H1 (cell line): ENCODE measurements at regions not wholly inside any gene's neighbourhood (a gene's known extent, or its start where the extent isn't known, plus 50 kb on each side); places are given as distances from the start of the nearest gene placed in this dataset.
"Not testable (repeated sequence)": the region's sequence is repeated elsewhere in the genome, so short reads cannot be mapped to it uniquely, and the experiment has no call there.

Experiments used
- CTCF ChIA-PET: fragments of 300-600 bp; sonication (Branson Sonifier 250); formaldehyde crosslinking; loops from one replicate; lab custom pipeline; 2021; ENCODE audit not compliant: partially characterized antibody; lab: Charles Lee
- POLR2A ChIA-PET: fragments of 300-600 bp; sonication (Branson Sonifier 250); formaldehyde crosslinking; loops from one replicate; lab custom pipeline; 2021; ENCODE audit warnings: inconsistent platforms; ENCODE audit not compliant: partially characterized antibody; lab: Charles Lee
- DNase-seq, 2 experiments: peaks; one replicate each; pipeline versions ENCODE4 v3.0.0 to v3.0.0-alpha.2; 2010 to 2022; ENCODE audit warnings: low spot score in 2 of 2, low read depth in 1 of 2, mixed read lengths in 1 of 2
- FAIRE-seq: peaks from 2 replicates; lab custom pipeline; 2011; peaks lifted over from hg19 to GRCh38; lab: Jason Lieb, UNC
- H2AFZ ChIP-seq: 2 replicates; pipeline ENCODE4 v1.8.1; 2012; ENCODE audit warnings: low read length, inconsistent platforms
- H2AK5ac ChIP-seq: 2 replicates; pipeline ENCODE4 v1.6.1; 2013; ENCODE audit warnings: low read depth, low read length
- H2BK120ac ChIP-seq: replicated peaks from 2 replicates; pipeline ENCODE3; 2013; ENCODE audit warnings: low read depth, low read length, inconsistent platforms
- H2BK12ac ChIP-seq: 2 replicates; pipeline ENCODE4 v1.6.1; 2013; ENCODE audit warnings: low read depth, low read length
- H2BK15ac ChIP-seq: 2 replicates; pipeline ENCODE4 v1.6.1; 2013; ENCODE audit warnings: low read length
- H2BK20ac ChIP-seq: 2 replicates; pipeline ENCODE4 v1.6.1; 2013; ENCODE audit warnings: low read length
- H2BK5ac ChIP-seq: 2 replicates; pipeline ENCODE4 v1.6.1; 2013; ENCODE audit warnings: low read depth, low read length
- H3K14ac ChIP-seq: 2 replicates; pipeline ENCODE4 v1.6.1; 2013; ENCODE audit warnings: inconsistent platforms; ENCODE audit not compliant: insufficient read length
- H3K18ac ChIP-seq: 2 replicates; pipeline ENCODE4 v1.6.1; 2013; ENCODE audit warnings: low read length; ENCODE audit errors: extremely low read depth
- H3K23ac ChIP-seq: 2 replicates; pipeline ENCODE4 v1.6.1; 2013; ENCODE audit warnings: inconsistent platforms; ENCODE audit not compliant: insufficient read length
- H3K23me2 ChIP-seq: 2 replicates; pipeline ENCODE4 v1.6.1; 2013; ENCODE audit warnings: low read depth, low read length
- H3K27ac ChIP-seq: 2 replicates; pipeline ENCODE4 v1.6.1; 2011; ENCODE audit warnings: low read depth, low read length, inconsistent platforms
- H3K27me3 ChIP-seq, 4 experiments: replicated peaks in 1 of 4; 1 replicate in 1 of 4; 2 replicates in 3 of 4; pipeline versions ENCODE4 v1.6.1 to v1.8.1; 2011 to 2013; ENCODE audit warnings: low read length in 3 of 4, mild to moderate bottlenecking in 3 of 4, inconsistent platforms in 2 of 4, mixed read lengths in 2 of 4, moderate library complexity in 1 of 4; ENCODE audit not compliant: control insufficient read depth in 3 of 4, insufficient read depth in 3 of 4; ENCODE audit errors: extremely low read depth in 1 of 4
- H3K36me3 ChIP-seq, 4 experiments: 2 replicates each; pipeline versions ENCODE4 v1.6.1 to v1.8.1; 2011 to 2013; ENCODE audit warnings: mild to moderate bottlenecking in 4 of 4, low read length in 3 of 4, moderate library complexity in 2 of 4, control low read depth in 1 of 4, inconsistent platforms in 1 of 4; ENCODE audit not compliant: insufficient read depth in 4 of 4, control insufficient read depth in 2 of 4
- H3K4ac ChIP-seq: replicated peaks from 2 replicates; pipeline ENCODE3; 2013; ENCODE audit warnings: low read length, low read depth, mixed read lengths, inconsistent platforms; ENCODE audit not compliant: insufficient read length
- H3K4me1 ChIP-seq, 4 experiments: replicated peaks in 1 of 4; 1 replicate in 1 of 4; 2 replicates in 3 of 4; pipeline versions ENCODE4 v1.6.1 to v1.8.1; 2011 to 2013; ENCODE audit warnings: low read length in 3 of 4, inconsistent platforms in 2 of 4, mixed read lengths in 1 of 4; ENCODE audit not compliant: insufficient read depth in 4 of 4, control insufficient read depth in 3 of 4
- H3K4me2 ChIP-seq, 2 experiments: 2 replicates each; pipeline versions ENCODE4 v1.6.1 to v1.8.1; 2011 to 2013; ENCODE audit warnings: low read depth in 2 of 2, low read length in 2 of 2, control low read depth in 1 of 2, inconsistent platforms in 1 of 2, mild to moderate bottlenecking in 1 of 2; ENCODE audit not compliant: insufficient read depth in 1 of 2
- H3K4me3 ChIP-seq, 4 experiments: fragments of 200-600, 300-600 bp in 1 of 4; sonication (generic), shearing (Covaris generic), sonication (Bioruptor Twin) in 1 of 4; 2 replicates each; pipeline versions ENCODE4 v1.5.1 to v1.8.1; 2011 to 2016; ENCODE audit warnings: low read length in 4 of 4, low read depth in 3 of 4, control low read depth in 2 of 4, inconsistent platforms in 2 of 4, mild to moderate bottlenecking in 2 of 4, mixed read lengths in 1 of 4, moderate library complexity in 1 of 4; ENCODE audit not compliant: insufficient read depth in 2 of 4; ENCODE audit errors: extremely low read depth in 1 of 4
- H3K56ac ChIP-seq: replicated peaks from 2 replicates; pipeline ENCODE3; 2013; ENCODE audit warnings: low read depth, mild to moderate bottlenecking, mixed read lengths, low read length, inconsistent platforms; ENCODE audit not compliant: insufficient read length
- H3K79me1 ChIP-seq: 2 replicates; pipeline ENCODE4 v1.6.1; 2013; ENCODE audit warnings: low read depth, low read length, control low read depth
- H3K79me2 ChIP-seq, 2 experiments: 2 replicates each; pipeline versions ENCODE4 v1.6.1 to v1.8.1; 2012 to 2013; ENCODE audit warnings: low read length in 2 of 2, mild to moderate bottlenecking in 2 of 2, inconsistent platforms in 1 of 2; ENCODE audit not compliant: insufficient read depth in 2 of 2, control insufficient read depth in 1 of 2
- H3K9ac ChIP-seq, 4 experiments: replicated peaks in 1 of 4; 1 replicate in 1 of 4; 2 replicates in 3 of 4; pipeline versions ENCODE4 v1.6.1 to v1.8.1; 2011 to 2013; ENCODE audit warnings: low read depth in 3 of 4, low read length in 3 of 4, control low read depth in 2 of 4, mild to moderate bottlenecking in 2 of 4, moderate library complexity in 2 of 4, inconsistent platforms in 1 of 4; ENCODE audit errors: extremely low read depth in 1 of 4
- H3K9me3 ChIP-seq, 2 experiments: 2 replicates each; pipeline versions ENCODE4 v1.6.1 to v1.8.1; 2012 to 2013; ENCODE audit warnings: mild to moderate bottlenecking in 2 of 2, moderate library complexity in 2 of 2, control low read depth in 1 of 2, inconsistent platforms in 1 of 2, low read depth in 1 of 2, low read length in 1 of 2, mixed read lengths in 1 of 2; ENCODE audit not compliant: insufficient read depth in 2 of 2
- H4K20me1 ChIP-seq, 2 experiments: replicated peaks in 1 of 2; 2 replicates each; pipeline versions ENCODE3 to v1.8.1; 2011 to 2013; ENCODE audit warnings: inconsistent platforms in 2 of 2, low read length in 2 of 2, mild to moderate bottlenecking in 1 of 2; ENCODE audit not compliant: insufficient read depth in 2 of 2, control insufficient read depth in 1 of 2
- H4K5ac ChIP-seq: 2 replicates; pipeline ENCODE4 v1.6.1; 2013; ENCODE audit warnings: low read length, low read depth, mixed read lengths, inconsistent platforms; ENCODE audit not compliant: insufficient read length
- H4K8ac ChIP-seq: 2 replicates; pipeline ENCODE4 v1.8.0; 2013; ENCODE audit warnings: mild to moderate bottlenecking, moderate library complexity, low read length, inconsistent platforms; ENCODE audit not compliant: insufficient read depth; ENCODE audit errors: extremely low read depth
- H4K91ac ChIP-seq: replicated peaks from 2 replicates; pipeline ENCODE3; 2013; ENCODE audit warnings: low read length, mixed read lengths, inconsistent platforms; ENCODE audit not compliant: insufficient read length
- WGBS, 2 experiments: shearing (Covaris generic) in 1 of 2; methylation state at CpG; one replicate each; pipeline versions ENCODE4 v1.1.6 to v1.1.7; 2013 to 2015; ENCODE audit warnings: low lambda C conversion rate in 2 of 2, mixed read lengths in 2 of 2, inconsistent platforms in 1 of 2, low coverage in 1 of 2, missing lambda C conversion rate in 1 of 2; ENCODE audit not compliant: insufficient replicate concordance in 2 of 2, insufficient coverage in 1 of 2, insufficient read length in 1 of 2; ENCODE audit errors: extremely low coverage in 1 of 2, missing lambda C conversion rate in 1 of 2; 5-methylcytosine and 5-hydroxymethylcytosine counted together

DNA sequence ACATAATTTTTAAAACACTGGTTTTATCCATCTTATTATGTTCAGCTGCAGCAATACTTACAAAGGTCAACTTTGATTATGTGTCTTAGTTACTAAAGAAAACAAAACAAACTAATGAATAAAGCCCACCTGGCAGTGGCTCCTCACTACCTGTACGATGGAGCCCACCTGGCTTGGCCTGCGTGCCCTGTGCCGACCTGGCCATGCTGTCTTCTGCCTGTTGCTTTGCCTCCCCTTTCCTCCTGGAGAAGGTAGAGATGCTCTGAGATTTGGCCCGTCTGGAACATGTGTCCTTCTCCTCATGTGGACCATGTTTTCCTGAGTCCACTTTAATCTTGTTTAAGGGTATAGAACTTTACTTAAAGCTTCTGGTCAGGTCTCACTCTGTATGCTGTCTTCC lies 1426.0 kb upstream of the DEFB115 start:
- H2BK20ac ChIP-seq, DNase-seq, H4K8ac ChIP-seq, H4K20me1 ChIP-seq, H3K9ac ChIP-seq, H3K18ac ChIP-seq, H3K23me2 ChIP-seq, H2BK12ac ChIP-seq, H3K4ac ChIP-seq, H3K14ac ChIP-seq, H3K4me1 ChIP-seq, H3K36me3 ChIP-seq, H2BK15ac ChIP-seq, H3K56ac ChIP-seq, H3K79me1 ChIP-seq, H3K4me2 ChIP-seq, H2BK120ac ChIP-seq, CTCF ChIA-PET, H2AK5ac ChIP-seq, H2AFZ ChIP-seq, POLR2A ChIA-PET, H3K4me3 ChIP-seq, H3K79me2 ChIP-seq, H3K27me3 ChIP-seq, FAIRE-seq, H4K91ac ChIP-seq, H4K5ac ChIP-seq, H2BK5ac ChIP-seq, H3K27ac ChIP-seq, H3K23ac ChIP-seq: not testable (repeated sequence)
- WGBS, 2 experiments, result 55% methylated on average over 4 of the region's 4 CpGs; no CpG with 5 or more reads in 1 of the 2 experiments
- peaks cover 13 to 41% of the 10 kb centered on the region in 2 experiments; a peak in 3 of 4 replicates for H3K9me3 ChIP-seq

DNA sequence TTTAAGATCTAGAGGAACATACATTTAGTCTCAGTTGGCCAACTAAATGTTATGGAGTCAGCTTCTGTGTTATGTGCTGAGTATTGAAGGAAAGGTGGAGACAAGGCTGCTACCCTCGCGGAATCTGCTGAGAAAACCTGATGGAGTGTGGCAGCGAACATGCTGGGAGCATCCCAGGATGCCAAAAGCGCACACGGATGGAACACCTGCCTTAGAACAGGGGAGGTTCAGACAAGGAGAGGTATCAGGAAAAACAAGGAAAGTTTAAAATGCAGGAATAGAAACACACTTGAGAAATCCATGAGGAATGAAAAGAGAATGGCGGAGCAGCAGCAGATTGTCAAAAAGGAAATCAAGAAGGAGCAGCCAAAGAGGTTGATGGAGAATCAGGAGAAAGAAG lies 1389.5 kb upstream of the DEFB115 start:
- H2AFZ ChIP-seq, H3K4me3 ChIP-seq, DNase-seq, H4K8ac ChIP-seq, H3K4me2 ChIP-seq, H3K14ac ChIP-seq, H2BK12ac ChIP-seq, H2AK5ac ChIP-seq, POLR2A ChIA-PET, H3K4me1 ChIP-seq, H2BK20ac ChIP-seq, H2BK15ac ChIP-seq, CTCF ChIA-PET, H3K23me2 ChIP-seq, H3K18ac ChIP-seq, FAIRE-seq, H3K4ac ChIP-seq, H3K9ac ChIP-seq, H3K79me2 ChIP-seq, H4K5ac ChIP-seq, H2BK120ac ChIP-seq, H3K23ac ChIP-seq, H3K27me3 ChIP-seq, H3K27ac ChIP-seq, H3K56ac ChIP-seq, H2BK5ac ChIP-seq, H4K91ac ChIP-seq, H4K20me1 ChIP-seq, H3K36me3 ChIP-seq, H3K79me1 ChIP-seq: not testable (repeated sequence)
- WGBS, 2 experiments, result 72% methylated on average over 6 of the region's 6 CpGs; no CpG with 5 or more reads in 1 of the 2 experiments
- peaks cover 34 to 41% of the 10 kb centered on the region in 2 experiments for H3K9me3 ChIP-seq
